NT2/D1 (cell line): ENCODE measurements at regions not wholly inside any gene's neighbourhood (a gene's known extent, or its start where the extent isn't known, plus 50 kb on each side); places are given as distances from the start of the nearest gene placed in this dataset.

Experiments
- YY1 ChIP-seq: IDR thresholded peaks from 2 replicates; pipeline ENCODE4 v1.6.1; 2011; ENCODE audit not compliant: insufficient read length, insufficient read depth
- ZNF274 ChIP-seq: IDR thresholded peaks from 2 replicates; pipeline ENCODE4 v1.6.1; 2011; ENCODE audit warnings: mild to moderate bottlenecking, low read depth, low read length

GRCh38 chr12:72082986-72083820 lies 144.6 kb downstream of the TPH2 start:
- TF ChIP-seq YY1 (no peak), ZNF274 (no peak)
